ENCODE measurements at regions not wholly inside any gene's neighbourhood (a gene's known extent, or its start where the extent isn't known, plus 50 kb on each side); places are given as distances from the start of the nearest gene placed in this dataset.

- no peak for TF ChIP-seq EZH2phosphoT487 (IDR thresholded peaks at IDR 0.05; ENCODE audit: low read depth)
- TF ChIP-seq CTCF (IDR thresholded peaks at IDR 0.05; ENCODE audit: low read depth, low read length): no peak
These were observed 378.2 kb upstream of the ROBO2 start for GRCh38 chr3:76661527-76662250.

Data from OCI-LY3 (cell line).